ENCODE measurements at regions not wholly inside any gene's neighbourhood (a gene's known extent, or its start where the extent isn't known, plus 50 kb on each side); places are given as distances from the start of the nearest gene placed in this dataset.

DNA sequence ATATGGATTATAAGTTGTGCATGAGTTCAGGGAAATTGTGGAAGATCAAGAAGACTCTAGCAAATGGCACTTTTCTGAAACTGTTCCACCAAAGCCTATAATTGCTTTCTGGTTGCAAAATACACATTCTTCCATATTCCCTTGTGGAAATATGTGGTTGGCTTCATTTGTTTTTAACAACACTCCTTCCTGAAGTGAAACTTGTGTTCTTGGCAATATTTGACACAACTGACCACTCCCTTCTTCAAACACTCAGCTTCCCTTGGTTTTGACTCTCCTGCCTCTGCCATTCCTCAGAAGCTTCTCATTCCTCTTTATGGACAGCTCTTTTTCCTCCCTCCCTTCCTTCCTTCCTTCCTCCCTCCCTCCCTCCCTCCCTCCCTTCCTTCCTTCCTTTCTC, 192.3 kb downstream of the PMAIP1 start:
- TF ChIP-seq CTCF (IDR thresholded peaks at IDR 0.05), result no peak
- TF ChIP-seq POLR2AphosphoS5 (IDR thresholded peaks at IDR 0.05), result no peak
- TF ChIP-seq POLR2A (IDR thresholded peaks at IDR 0.05), result no peak

Data from prostate gland (tissue), 2 donors.